Endothelial cell of umbilical vein (primary cell): ENCODE measurements at regions not wholly inside any gene's neighbourhood (a gene's known extent, or its start where the extent isn't known, plus 50 kb on each side); places are given as distances from the start of the nearest gene placed in this dataset.

Source experiments
- CTCF ChIP-seq, 2 donors: IDR thresholded peaks; 1 replicate in 1 of 2; 2 replicates in 1 of 2; pipeline ENCODE4 v1.5.1; 2011; ENCODE audit warnings: low read length in 2 of 2, mild to moderate bottlenecking in 2 of 2, moderate library complexity in 2 of 2, control low read depth in 1 of 2, inconsistent platforms in 1 of 2, low read depth in 1 of 2; ENCODE audit not compliant: insufficient read depth in 1 of 2; ENCODE audit errors: extremely low read depth in 1 of 2
- GATA2 ChIP-seq: IDR thresholded peaks from 2 replicates; pipeline ENCODE4 v1.7.0; 2011; ENCODE audit warnings: low read depth, mild to moderate bottlenecking, moderate library complexity, mixed read lengths, low read length; ENCODE audit not compliant: insufficient read length, insufficient read depth
- MYC ChIP-seq: IDR thresholded peaks from one replicate; pipeline ENCODE4 v1.6.1; 2011; ENCODE audit warnings: mild to moderate bottlenecking, low read depth, low read length
- POLR2A ChIP-seq: IDR thresholded peaks from 2 replicates; pipeline ENCODE4 v1.6.1; 2012; ENCODE audit warnings: low read depth, mild to moderate bottlenecking, control low read depth, low read length
- POLR2AphosphoS5 ChIP-seq: IDR thresholded peaks from 2 replicates; pipeline ENCODE4 v1.6.1; 2012; ENCODE audit warnings: low read depth, mild to moderate bottlenecking, control low read depth, low read length, moderate library complexity; ENCODE audit not compliant: insufficient read depth

GRCh38 chr4:152037435-152037834 is 276.6 kb upstream of the GATB start:
- TF ChIP-seq POLR2A, result no peak
- TF ChIP-seq MYC, result no peak
- TF ChIP-seq CTCF (IDR thresholded peaks at IDR 0.05; ENCODE audit: extremely low read depth in 1 of 2, insufficient read depth in 1 of 2, low read depth in 1 of 2, low read length in 2 of 2), result no peak
- TF ChIP-seq GATA2, result no peak
- no peak for TF ChIP-seq POLR2AphosphoS5
